Muscle of back (tissue), 3 donors: ENCODE measurements at regions not wholly inside any gene's neighbourhood (a gene's known extent, or its start where the extent isn't known, plus 50 kb on each side); places are given as distances from the start of the nearest gene placed in this dataset.
A peak's percentile ranks its signal among the peaks of the same experiment; 100 is the strongest.
"Not testable (repeated sequence)": the region's sequence is repeated elsewhere in the genome, so short reads cannot be mapped to it uniquely, and the experiment has no call there.

Experiments
- DNase-seq, 3 donors: peaks; one replicate each; pipeline versions ENCODE4 v3.0.0 to v3.0.0-alpha.2; 2013

DNA sequence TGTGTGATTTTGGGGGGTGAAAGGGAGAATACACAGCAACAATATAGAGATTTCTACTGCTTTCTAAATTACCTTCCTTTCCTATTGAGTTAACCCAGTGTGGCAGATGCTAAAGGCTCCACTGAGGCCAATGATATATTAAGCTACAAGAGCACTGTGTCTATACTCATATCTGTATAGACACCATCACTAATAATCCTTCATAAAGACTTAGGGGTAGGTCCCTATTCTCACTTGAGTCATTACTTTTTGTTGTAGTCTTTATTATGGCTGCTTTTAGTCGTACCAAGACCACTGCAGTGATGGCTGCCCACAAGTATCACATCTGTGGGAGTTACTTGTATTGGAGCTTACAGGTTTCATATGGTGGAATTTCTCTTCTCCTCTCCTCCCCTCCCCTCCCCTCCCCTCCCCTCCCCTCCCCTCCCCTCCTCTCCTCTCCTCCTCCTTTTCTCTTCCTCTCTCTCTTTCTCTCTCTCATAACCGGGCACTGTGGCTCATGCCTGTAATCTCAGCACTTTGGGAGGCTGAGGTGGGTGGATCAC is 637.6 kb downstream of the ADCYAP1 start:
- DNase-seq: no peak

DNA sequence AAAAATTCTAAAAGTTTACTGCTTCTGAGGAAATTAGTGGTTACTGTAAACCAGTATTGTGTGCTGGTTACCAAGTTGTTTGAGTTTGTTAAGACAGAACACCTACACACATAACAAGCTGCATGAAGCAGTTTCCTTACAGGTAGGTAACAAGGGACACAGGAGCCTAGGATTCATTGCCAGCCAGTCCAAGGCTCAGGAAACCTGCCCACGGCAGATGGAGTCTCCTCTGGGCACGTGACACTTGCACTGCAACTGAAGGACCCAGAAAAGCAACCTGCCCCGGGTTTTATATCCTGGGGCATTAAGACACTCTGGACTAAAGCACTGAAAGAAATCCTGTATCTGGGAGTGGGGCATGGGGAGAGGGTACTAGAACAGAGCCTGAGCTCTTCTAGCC is 639.3 kb downstream of the ADCYAP1 start:
- no peak for DNase-seq

DNA sequence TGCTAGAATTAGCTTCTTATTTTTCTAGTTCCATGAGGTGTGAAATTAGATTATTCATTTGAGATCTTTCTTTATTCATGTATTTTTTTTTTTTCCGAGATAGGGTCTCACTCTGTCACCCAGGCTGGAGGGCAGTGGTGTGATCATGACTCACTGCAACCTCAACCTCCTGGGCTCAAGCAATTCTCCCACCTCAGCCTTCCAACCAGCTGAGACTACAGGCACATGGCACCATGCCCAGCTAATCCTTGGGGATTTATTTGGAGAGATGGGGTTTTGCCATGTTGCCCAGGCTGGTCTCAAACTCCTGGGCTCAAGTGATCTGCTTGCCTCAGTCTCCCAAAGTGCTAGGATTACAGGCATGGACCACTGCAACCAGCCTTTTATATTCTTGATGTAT is 653.0 kb downstream of the ADCYAP1 start:
- not testable (repeated sequence) for DNase-seq

DNA sequence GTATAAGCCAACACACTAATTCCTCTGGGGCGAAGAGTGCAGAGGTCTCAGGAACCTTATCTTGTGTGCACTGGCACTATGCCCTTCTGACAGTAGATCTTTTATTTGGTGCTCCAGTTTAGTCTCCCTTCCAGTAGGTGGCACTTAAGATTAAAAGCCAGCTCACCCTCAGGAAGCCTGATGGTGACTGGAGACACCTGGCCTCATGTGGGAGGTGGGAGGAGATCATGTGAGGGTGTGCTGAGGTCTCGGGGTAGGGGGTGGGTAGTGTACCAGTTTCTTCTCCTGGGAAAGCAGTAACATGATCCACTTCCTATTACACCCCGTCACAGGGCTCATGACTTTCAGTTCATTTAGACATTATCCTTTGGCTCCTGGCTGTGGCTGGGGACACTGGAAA is 654.9 kb downstream of the ADCYAP1 start:
- no peak for DNase-seq

DNA sequence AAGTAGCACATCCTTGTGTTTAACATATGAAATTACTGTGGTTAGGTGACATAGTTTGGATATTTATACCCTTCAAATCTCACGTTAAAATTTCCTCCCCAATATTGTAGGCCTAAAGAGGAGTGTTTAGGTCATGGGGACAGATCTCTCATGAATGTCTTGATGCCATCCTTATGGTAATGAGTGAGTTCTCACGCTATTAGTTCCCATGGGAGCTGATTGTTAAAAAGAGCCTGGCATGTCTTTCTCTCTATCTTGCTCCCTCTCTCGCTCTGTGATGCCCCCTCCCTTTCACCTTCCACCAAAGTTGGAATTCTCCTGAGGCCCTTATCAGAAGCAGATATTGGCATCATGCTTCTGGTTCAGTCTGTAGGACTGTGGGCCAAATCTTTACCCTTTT is 660.1 kb downstream of the ADCYAP1 start:
- no peak for DNase-seq

DNA sequence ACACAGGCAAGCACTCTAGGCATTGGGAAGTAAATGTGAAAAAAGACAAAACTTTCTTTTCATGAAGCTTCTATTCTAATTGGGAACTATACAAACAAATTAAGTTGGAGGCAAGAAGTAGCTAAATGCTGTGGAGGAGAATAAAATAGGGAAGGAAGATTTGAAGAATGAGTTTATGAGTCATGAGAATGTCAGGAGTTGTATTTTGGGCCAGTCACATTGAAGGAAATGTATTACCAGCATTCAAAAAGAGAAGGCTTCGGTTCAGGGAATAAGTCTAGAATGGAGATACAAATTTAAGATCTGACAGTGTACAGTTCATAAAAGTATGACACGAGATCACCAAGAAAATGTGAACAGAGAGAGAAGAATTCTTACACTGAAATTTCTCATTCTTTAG is 666.5 kb downstream of the ADCYAP1 start:
- no peak for DNase-seq

DNA sequence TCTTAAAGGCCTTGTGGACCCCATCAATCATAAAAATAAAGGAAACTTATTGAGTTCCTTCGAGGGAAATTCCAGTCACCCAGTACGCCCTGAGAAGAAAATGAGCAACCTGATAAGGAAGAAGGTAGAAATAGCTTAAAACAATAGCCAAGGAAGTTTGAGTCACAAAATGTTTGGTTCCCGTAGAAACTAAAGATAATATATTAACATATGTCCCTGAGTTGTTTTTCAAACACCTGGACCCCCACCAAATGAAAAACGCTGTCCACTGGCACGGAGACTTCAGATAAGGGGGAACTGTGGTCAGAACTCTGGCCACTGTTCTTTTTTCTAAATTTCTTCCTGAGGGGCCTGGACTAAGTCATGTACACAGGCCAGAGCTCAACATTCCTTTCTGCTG is 669.1 kb downstream of the ADCYAP1 start:
- DNase-seq: no peak

DNA sequence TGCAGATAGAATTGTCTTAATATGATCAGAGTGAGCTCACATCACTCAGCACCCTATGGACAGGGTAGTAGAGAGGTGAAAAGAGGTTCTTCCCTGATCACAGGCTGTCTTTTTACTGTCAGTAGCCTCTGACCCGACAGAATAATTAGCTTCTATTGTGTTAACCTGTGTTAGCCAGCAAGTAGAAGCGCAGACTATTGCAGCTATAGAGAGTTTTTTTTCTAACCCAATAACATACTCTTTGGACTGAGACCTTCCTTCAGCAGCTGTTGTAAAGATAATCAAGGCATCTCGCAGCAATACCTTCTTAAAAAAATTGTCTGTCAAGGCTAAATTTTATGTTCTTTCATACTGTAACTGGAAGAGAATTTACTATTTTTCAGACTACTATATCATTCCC is 670.4 kb downstream of the ADCYAP1 start:
- DNase-seq: no peak

DNA sequence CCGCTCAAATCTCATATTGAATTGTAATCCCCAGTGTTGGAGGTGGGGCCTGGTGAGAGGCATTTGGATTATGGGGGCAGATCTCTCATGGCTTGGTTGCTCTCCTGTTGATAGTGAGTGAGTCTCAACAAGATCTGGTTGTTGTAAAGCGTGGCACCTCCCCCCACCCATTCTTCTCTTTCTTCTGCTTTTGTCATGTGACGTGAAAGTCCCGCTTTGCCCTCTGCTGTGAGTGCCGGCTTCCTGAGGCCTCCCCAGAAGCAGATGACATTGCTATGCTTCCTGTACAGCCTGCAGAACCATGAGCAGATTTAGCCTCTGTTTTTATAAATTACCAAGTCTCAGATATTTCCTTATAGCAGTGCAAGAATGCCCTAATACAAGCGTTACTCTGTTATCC is 673.8 kb downstream of the ADCYAP1 start:
- no peak for DNase-seq

DNA sequence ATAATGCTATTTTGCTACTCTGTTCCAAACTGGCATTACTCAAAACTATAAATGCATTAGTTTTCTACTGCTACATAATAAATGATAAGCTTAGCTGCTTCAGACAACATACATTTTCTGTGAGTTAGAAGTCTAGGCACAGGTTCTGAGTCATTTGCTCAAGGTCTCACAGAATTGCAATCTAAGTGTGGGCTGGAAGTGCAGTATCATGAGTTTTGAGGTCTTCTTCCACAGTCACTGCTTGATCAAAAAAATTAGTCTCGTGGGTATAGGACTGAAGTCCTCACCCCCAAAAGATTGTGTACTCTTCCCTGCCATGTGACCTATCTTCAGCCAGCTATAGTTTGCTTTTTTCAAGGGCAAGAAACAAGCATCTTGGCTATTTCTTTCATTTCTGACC is 676.9 kb downstream of the ADCYAP1 start:
- DNase-seq: no peak

DNA sequence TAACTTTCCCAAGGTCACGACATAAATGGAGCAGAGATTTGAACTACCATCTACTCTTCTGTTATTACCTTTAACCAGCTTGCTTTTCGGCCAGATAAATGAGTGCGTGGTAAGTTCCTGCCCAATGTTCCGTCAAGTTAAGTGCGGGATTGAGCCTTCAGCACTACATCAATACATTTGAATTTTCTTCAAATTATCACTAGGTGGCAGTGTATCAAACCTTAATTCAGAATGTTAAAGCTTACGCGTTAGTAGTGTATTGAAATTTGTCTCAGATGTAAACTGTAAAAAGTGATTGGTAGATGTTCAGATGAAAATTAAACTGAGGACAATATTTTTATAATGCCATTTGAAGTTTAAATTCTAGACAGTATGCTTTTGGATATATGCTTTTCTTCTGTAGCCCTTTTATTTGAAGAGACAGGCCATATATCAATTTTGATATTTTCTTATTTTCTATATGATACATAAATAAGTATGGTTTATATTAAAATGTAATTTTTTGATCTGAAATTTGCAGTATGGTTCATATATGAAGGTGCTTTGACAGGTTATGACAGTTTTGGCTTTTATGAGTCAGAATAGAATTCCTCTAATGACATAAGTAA is 681.3 kb downstream of the ADCYAP1 start:
- peak; percentile 16 to 52 (median 17) for DNase-seq

DNA sequence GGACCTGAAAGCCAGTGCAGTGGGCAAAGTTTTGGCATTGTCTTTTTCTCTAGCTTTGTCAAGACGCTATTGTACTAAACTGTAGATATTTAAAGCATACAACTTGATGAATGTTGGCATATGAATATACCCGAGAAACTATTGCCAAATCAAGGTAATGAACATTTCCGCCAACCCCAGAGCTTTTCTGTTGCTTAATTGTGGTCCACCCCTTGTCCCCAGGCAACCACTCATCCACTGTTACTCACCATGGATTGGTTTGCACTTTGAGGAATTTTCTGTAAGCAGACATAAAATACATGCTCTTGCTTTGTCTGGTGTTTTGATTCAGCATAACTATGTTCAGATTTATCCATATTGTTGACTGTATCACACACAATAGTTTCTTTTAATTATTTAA is 688.4 kb downstream of the ADCYAP1 start:
- DNase-seq: no peak

DNA sequence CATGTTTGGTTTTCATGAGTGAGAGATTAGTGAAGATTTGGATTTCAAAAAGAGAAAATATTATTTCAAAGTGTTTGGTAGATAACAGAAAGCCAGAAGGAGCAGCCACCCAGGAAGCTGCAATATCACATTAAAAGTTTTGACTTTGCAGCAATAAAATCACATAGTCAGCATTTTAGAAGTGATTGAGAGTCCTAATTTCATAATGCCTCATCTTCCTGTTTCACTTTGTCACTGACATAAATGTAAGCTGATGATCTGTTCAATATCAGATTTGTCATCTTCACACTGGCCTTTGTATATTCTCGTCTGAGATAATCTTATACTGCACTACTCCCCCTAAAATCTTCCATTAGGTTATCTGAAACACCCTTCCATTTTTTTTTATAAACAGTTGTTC is 690.5 kb downstream of the ADCYAP1 start:
- DNase-seq: no peak

DNA sequence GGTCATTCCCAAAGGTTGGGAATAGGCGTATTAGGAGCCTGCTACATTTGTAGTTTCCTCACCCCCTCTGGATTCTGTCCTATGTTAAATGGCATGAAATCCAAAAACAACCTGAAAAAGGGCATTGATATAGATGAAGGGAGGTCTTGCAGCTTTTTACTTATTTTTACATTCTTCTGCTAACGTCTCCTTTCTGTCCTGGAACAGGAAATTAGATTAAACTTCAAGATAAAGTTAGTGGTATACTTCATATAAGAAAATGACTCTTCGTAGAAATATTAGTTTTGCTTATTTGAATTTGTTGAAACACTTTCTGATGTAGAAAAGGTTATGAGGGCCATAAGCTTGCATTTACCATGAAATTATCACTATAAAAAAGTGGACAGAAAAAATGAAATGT is 694.5 kb downstream of the ADCYAP1 start:
- DNase-seq: no peak

DNA sequence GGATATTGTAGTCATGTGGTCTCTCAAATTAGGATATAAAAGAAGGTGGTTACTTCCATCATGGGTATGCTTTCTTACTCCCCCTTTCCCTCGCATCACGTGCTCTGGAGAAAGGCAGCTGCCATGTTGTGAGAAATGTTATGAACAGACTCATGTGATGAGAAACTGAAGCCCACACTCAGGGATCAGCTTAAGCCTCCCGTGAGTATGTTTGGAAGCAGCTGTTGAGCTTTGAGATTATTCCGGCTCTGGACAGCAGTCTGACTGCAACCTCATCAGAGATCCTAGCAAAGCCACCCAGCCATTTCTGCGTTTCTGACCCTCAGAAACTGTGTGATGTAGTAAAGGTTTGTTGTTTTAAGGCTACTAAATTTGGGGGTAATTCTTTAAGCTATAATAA is 700.1 kb downstream of the ADCYAP1 start:
- DNase-seq: no peak

DNA sequence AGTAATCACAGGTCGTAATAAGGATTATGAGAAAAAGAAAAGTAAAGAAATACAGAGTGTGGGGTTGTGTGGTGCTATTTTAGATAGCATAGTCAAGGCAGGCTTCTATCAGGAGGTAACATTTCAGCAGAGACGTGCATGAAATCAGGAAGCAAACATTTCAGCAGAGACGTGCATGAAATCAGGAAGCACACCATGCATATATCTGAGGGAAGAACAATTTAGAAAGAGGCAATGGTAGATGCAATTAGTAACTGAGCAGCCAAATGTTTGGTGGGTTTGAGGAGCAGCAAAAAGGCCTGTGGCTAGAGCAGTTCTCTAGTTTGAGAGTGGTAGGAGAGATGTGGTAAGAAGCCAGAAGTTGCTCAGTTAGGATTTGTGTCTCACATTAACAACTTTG is 713.7 kb downstream of the ADCYAP1 start:
- no peak for DNase-seq

DNA sequence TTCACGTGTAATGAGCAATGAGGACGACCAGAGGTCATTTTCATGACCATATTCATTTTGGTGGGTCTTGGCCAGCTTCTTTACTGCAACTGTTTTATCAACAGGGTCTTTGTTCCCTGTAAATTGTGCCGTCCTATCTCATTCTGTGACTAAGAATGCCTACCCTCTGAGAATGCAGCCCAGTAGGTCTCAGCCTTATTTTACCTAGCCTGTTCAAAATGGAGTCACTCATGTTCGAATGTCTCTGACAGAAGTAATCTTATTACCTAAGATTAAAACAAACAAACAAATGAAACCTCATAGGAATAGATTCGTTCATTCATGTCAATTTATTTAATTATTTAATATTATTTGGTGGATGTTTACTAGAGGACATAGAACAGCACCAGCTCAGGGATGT is 714.8 kb downstream of the ADCYAP1 start:
- no peak for DNase-seq

DNA sequence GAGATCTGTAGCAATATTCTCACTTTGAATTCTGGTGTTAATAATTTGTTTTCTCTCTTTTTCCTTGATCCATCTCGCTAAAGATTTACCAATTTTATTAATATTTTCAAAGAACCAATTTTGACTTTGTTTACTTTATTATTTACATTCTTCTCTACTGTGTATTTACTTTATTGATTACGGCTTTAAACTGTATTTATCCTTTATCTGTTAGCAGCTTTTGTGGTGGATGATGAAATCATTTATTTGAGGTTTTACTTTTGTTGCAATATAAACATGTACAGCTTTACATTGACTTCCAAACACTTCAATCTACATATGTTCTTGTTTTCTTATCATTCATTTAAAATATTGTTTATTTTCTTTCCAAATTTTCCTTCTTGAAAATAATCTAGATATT is 719.9 kb downstream of the ADCYAP1 start:
- DNase-seq: no peak

DNA sequence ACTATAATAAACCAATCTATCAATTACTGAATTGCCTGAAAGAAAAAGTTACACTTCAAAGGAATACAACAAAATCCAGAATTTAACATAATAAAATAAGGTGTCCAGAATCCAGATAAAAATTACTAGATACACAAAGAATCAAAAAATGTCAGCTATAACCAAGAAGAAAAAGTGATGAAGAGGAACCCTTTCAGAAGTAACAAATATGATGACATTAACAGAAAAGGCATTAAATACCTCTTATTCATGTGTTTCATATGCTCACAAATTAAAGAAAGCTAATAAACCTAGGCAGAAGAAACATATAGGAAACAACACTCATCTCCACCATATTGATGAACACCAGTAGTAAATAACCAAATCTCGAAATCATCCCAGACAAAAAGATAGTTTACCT is 722.8 kb downstream of the ADCYAP1 start:
- no peak for DNase-seq

DNA sequence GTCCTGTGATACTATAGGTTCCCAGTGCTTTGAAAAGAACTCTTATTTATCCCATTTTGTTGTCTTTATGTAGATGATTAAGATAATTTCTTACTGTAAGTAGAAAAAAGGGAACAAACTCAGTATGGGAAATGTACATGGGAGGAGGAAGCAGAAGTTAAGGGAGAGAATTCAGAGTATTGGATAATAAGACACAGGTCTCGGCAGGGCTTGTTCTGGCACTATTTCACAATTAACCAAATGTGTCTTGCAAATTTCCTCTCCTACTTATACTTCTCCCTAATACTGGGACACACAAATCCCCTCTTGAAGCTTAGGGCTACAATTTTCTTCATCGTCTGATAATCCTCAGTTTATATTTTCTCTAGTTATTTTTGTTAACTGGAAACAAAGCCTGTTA is 744.0 kb downstream of the ADCYAP1 start:
- peak in 1 of 3 donors; percentile 12 for DNase-seq

DNA sequence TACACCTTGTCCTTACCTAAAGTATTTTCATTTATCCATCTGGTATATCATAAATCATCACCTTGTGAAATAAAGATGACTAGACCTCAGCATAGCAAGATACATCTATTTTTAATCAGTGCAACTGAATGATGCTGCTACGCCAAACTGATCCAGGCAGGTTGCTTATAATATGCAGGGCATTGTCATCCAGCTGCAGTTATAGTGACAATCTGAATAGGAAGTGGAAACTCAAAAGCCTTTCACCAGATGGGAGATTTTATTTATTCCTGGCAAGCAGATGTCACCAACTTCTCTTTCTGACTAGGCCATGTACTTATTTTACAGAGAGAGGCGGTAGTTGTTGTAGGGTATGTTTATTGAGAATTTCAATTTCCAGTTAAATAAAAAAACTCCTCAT is 747.3 kb downstream of the ADCYAP1 start:
- no peak for DNase-seq

DNA sequence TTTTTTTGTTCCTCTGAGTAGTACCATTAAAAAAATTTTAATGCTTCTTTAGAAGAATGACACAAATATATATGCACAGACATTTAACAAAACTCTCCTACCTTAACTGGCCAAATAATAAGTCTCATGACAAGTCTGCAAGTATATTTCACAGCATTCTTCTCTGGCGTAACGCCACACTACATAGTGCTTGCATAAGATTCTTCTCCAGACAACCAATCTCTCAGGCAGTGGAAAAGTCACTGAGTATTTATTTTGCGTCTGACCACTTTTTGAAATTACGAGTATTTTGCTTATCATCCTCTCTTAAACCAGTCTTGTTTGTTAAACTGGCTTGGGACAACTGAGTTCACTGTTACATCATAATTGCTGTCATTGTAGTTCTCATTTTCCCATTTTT is 749.2 kb downstream of the ADCYAP1 start:
- DNase-seq: no peak

DNA sequence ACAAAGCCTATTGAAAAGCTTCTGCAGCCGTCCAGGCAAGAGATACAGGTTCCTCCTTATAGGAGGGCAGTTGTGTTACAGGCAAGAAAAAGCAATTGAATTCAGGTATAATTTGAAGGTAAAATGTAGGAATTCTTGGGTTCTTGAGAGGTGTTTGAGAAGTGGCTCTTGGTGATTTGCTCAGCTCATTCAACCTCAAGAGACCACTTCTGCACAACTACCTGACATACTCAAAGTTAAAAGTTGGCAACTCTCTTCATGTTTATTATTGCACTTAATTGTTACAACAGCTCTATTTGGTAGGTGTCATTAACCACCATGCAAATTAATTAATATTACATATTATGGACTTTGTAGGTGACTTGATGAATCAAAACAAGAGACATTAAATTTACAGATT is 753.2 kb downstream of the ADCYAP1 start:
- DNase-seq: no peak

DNA sequence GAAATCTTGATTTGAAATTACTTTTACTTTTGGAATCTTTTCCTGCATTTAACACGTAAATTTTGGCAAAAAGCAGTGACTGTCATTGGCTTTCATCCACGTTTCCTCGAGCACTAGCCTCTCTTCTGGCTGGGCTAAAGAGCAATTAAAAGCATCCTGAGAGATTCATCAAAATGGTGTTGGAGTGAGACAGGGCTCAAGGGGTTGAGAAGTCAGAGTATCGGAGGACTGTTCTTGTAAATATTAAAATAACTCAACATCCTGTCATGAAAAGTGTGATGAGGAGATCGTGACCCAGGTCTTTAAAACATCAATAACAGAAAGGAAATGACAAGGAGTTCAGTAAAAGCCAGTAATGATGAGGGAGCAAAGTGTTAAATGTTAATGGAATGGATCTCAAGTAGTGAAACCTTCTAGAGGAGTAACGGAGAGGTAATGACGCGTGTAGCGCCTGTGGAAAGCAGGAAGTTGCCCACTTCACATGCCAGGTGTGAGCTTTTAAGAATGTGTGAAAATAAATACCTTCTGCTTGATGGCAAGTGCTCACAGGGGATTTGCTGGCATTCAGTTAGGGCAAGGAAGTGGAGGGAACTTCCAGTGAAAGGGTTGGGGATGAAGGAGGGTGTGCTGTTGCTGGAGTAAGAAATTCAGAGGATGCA is 754.4 kb downstream of the ADCYAP1 start:
- DNase-seq: peak in 1 of 3 donors; percentile 34
